ENCODE measurements at regions not wholly inside any gene's neighbourhood (a gene's known extent, or its start where the extent isn't known, plus 50 kb on each side); places are given as distances from the start of the nearest gene placed in this dataset.

GRCh38 chr10:108412323-108412722 is 1247.8 kb upstream of the SORCS1 start:
- Histone ChIP-seq H4K20me1 (ENCODE audit: insufficient read depth, poor library complexity, severe bottlenecking) (no peaks in the 10 kb centered on the region), H3K9me3 (ENCODE audit: low read depth) (no peaks in the 10 kb centered on the region), H3K9me2 (replicated peaks; ENCODE audit: insufficient read depth) (no peaks in the 10 kb centered on the region), H3K36me3 (replicated peaks; ENCODE audit: insufficient read depth, low read depth) (no peaks in the 10 kb centered on the region), H3K4me2 (no peak overlapping the region), H3K27me3 (no peaks in the 10 kb centered on the region), H3K4me1 (ENCODE audit: insufficient read depth) (no peaks in the 10 kb centered on the region), H3K79me2 (no peaks in the 10 kb centered on the region), H3K4me3 (no peak overlapping the region), H3K27ac (no peak overlapping the region), H2AFZ (no peak overlapping the region)
- WGBS (ENCODE audit: low lambda C conversion rate, missing lambda C conversion rate) = 34% methylated on average over 2 of the region's 2 CpGs
- no peak for DNase-seq (ENCODE audit: low spot score)
- no peak for TF ChIP-seq EZH2 (IDR thresholded peaks at IDR 0.05; ENCODE audit: borderline replicate concordance)
- TF ChIP-seq CTCF (IDR thresholded peaks at IDR 0.05; ENCODE audit: poor library complexity) = no peak
- no peak for TF ChIP-seq EZH2phosphoT487 (IDR thresholded peaks at IDR 0.05; ENCODE audit: low read depth, severe bottlenecking, unreplicated experiment)

GRCh38 chr10:108411894-108412293 is 1247.4 kb upstream of the SORCS1 start:
- H3K9me3 ChIP-seq (ENCODE audit: low read depth) = no peaks in the 10 kb centered on the region
- no peak overlapping the region for H3K27ac ChIP-seq
- TF ChIP-seq CTCF (IDR thresholded peaks at IDR 0.05; ENCODE audit: poor library complexity) (no peak), EZH2 (IDR thresholded peaks at IDR 0.05; ENCODE audit: borderline replicate concordance) (no peak), EZH2phosphoT487 (IDR thresholded peaks at IDR 0.05; ENCODE audit: low read depth, severe bottlenecking, unreplicated experiment) (no peak)
- no peak overlapping the region for H3K4me2 ChIP-seq
- H4K20me1 ChIP-seq (ENCODE audit: insufficient read depth, poor library complexity, severe bottlenecking) = no peaks in the 10 kb centered on the region
- DNase-seq (ENCODE audit: low spot score) = no peak
- no peak overlapping the region for H2AFZ ChIP-seq
- no peaks in the 10 kb centered on the region for H3K27me3 ChIP-seq
- 89% methylated on average over 2 of the region's 2 CpGs for WGBS (ENCODE audit: low lambda C conversion rate, missing lambda C conversion rate)
- H3K9me2 ChIP-seq (replicated peaks; ENCODE audit: insufficient read depth) = no peaks in the 10 kb centered on the region
- no peaks in the 10 kb centered on the region for H3K36me3 ChIP-seq (replicated peaks; ENCODE audit: insufficient read depth, low read depth)
- no peak overlapping the region for H3K4me3 ChIP-seq
- H3K4me1 ChIP-seq (ENCODE audit: insufficient read depth) = no peaks in the 10 kb centered on the region
- H3K79me2 ChIP-seq = no peaks in the 10 kb centered on the region

GRCh38 chr10:108411206-108411605 is 1246.7 kb upstream of the SORCS1 start:
- Histone ChIP-seq H3K4me1 (ENCODE audit: insufficient read depth) (no peaks in the 10 kb centered on the region), H2AFZ (no peak overlapping the region), H3K9me3 (ENCODE audit: low read depth) (no peaks in the 10 kb centered on the region), H3K27me3 (no peaks in the 10 kb centered on the region), H3K27ac (no peak overlapping the region), H3K9me2 (replicated peaks; ENCODE audit: insufficient read depth) (no peaks in the 10 kb centered on the region), H3K79me2 (no peaks in the 10 kb centered on the region), H4K20me1 (ENCODE audit: insufficient read depth, poor library complexity, severe bottlenecking) (no peaks in the 10 kb centered on the region), H3K4me2 (no peak overlapping the region), H3K36me3 (replicated peaks; ENCODE audit: insufficient read depth, low read depth) (no peaks in the 10 kb centered on the region), H3K4me3 (no peak overlapping the region)
- TF ChIP-seq EZH2phosphoT487 (IDR thresholded peaks at IDR 0.05; ENCODE audit: low read depth, severe bottlenecking, unreplicated experiment) (no peak), EZH2 (IDR thresholded peaks at IDR 0.05; ENCODE audit: borderline replicate concordance) (no peak)
- 91% methylated on average over 2 of the region's 2 CpGs for WGBS (ENCODE audit: low lambda C conversion rate, missing lambda C conversion rate)
- DNase-seq (ENCODE audit: low spot score) = no peak

GRCh38 chr10:108410236-108410635 is 1245.7 kb upstream of the SORCS1 start:
- Histone ChIP-seq H2AFZ (no peak overlapping the region), H3K4me3 (no peak overlapping the region), H3K36me3 (replicated peaks; ENCODE audit: insufficient read depth, low read depth) (no peaks in the 10 kb centered on the region), H3K9me2 (replicated peaks; ENCODE audit: insufficient read depth) (no peaks in the 10 kb centered on the region), H3K4me1 (ENCODE audit: insufficient read depth) (no peaks in the 10 kb centered on the region), H3K27me3 (no peaks in the 10 kb centered on the region), H3K79me2 (no peaks in the 10 kb centered on the region), H3K4me2 (no peak overlapping the region), H3K27ac (no peak overlapping the region), H4K20me1 (ENCODE audit: insufficient read depth, poor library complexity, severe bottlenecking) (no peaks in the 10 kb centered on the region), H3K9me3 (ENCODE audit: low read depth) (no peaks in the 10 kb centered on the region)
- no peak for DNase-seq (ENCODE audit: low spot score)
- TF ChIP-seq CTCF (IDR thresholded peaks at IDR 0.05; ENCODE audit: poor library complexity) (no peak), EZH2phosphoT487 (IDR thresholded peaks at IDR 0.05; ENCODE audit: low read depth, severe bottlenecking, unreplicated experiment) (no peak), EZH2 (IDR thresholded peaks at IDR 0.05; ENCODE audit: borderline replicate concordance) (no peak)
- 93% methylated on average over 1 of the region's 1 CpG for WGBS (ENCODE audit: low lambda C conversion rate, missing lambda C conversion rate)
